DMS53 (cell line): ENCODE measurements at regions not wholly inside any gene's neighbourhood (a gene's known extent, or its start where the extent isn't known, plus 50 kb on each side); places are given as distances from the start of the nearest gene placed in this dataset.

ENCODE experiments used
- DNase-seq: peaks from one replicate; lab custom pipeline; 2025; lab: John Stamatoyannopoulos, UW

DNA sequence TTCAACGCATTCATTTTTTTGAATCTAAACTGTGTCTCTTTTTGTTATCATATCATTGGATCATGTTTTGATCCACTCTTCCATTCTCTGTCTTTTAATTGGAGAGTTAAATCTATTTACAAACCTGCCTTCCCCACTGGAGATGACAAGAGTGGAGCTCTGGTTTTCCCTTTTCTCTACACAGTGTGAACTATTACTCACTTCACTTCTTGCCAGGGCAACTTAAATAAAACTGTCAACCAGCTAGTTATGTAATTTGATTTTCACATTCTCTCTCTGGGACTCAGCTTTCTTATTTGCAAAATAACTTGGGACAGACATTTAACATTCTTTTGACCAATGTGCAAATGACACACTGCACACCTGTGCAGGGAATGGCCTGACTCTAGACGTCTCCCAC lies 230.8 kb upstream of the CST7 start:
- DNase-seq = no peak

DNA sequence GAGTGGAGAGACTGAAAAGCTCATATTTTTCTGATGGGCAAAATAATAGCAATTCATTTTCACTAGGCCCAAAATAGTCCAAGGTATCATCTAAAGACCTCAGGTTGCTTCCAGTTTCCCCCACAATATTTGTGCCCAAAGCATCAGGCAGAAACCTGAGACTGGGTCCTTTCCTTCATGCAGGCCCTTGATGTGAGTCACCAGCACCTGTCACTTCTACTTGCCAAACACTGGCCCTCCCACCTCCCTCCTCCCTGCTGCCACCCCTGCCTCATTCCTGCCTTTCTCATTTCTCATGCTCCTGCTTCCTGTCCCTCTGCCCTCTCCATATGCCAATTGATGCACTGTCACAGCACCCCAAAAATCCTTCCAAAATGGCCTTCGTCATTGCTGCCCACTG lies 230.4 kb upstream of the CST7 start:
- DNase-seq = peak; percentile 51

GRCh38 chr20:24720957-24721356 lies 228.1 kb upstream of the CST7 start:
- DNase-seq = no peak

DNA sequence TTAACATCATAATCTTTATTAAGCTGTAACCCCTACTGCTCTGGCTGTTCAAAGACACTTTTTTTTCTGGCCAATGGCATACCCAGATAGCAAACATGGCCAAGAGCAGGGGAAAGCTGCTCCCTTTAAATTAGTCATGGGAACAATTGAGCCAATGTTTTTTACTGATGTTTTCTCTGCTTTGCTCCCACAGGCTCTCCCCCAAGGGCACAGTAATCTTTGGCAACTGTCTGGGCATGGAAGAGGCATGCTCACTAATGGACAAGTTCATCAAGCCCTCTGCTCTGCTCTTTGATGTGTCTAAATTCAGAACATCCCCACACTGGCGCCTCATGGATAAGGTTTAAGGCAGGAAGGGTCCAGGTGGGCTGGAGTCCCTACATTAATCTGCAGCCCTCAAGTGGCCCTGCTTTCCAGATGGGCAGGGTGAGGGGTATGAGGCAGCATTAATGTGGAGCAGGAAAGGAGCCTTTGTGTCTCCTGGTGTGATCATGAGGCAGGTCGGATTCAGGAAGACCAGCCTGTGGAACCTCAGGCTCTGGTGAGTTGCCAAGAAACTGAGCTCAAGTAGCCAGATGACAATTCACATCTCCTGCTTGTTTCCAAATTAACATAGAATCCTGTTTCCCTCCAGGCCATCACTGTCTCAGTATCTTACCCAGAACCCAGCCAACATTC lies 227.0 kb upstream of the CST7 start:
- DNase-seq = no peak

GRCh38 chr20:24722586-24722985 lies 226.5 kb upstream of the CST7 start:
- DNase-seq = no peak

- DNase-seq = no peak
Observed at GRCh38 chr20:24723186-24723585, 225.9 kb upstream of the CST7 start.

DNA sequence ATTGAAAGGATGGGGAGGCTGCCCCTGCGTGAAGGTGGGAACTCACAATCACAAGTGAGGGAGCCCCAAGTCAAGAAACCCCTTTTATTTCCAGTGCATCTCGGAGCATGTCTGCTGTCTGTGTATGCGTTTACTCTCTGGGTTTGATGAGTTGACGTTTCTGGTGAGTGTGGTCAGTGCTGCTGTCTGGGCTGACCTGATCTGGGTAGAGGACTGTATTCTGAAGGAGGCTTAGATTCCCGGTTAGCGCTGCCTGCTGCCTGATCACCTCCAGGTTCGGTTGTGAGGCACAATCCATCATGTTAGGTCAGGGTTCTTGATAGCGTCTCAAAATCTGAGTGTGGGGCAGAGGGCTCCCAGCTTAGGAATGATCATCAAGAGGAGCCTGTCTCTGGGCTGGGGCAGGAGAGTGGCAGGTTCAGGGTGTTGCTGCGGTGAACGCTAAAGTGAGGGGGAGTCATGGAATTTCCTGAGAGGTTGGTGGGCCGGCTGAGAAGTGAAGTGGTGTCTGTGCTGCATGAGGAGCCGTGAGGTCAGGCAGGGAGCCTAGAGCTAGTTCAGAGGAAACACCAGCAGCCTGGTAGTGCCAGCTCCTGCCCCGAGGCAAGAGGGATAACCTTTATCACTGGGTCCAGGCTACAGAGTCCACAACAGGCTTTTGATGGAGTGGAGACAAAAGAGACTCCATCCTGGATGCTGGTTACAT lies 225.3 kb upstream of the CST7 start:
- DNase-seq = no peak

DNA sequence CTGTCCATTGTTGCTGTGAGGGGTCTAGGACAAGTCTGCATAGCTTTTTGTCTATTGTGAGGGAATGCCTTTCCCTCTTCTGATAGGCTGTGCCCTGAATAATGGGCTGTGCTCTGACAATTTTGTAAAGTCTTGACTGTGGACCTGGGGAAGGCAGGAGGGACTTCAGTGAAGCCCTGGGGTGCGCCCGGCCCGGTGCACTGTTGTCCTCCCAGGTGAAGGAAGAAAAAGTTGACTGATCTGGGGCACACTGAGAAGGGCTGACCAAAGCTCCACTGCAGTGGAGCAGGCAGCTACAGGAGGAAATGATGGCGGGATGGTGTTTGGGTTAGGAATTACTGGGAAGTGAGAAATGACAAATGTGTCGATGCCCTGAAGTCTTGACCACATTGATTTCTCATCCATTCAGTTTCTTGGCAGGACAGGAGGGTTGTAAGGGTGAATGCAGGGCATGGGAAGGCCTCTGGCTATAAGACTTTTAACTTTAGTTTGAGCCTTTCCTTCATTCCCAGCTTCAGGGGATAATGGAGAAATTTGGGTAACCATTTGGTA lies 224.0 kb upstream of the CST7 start:
- DNase-seq = no peak

DNA sequence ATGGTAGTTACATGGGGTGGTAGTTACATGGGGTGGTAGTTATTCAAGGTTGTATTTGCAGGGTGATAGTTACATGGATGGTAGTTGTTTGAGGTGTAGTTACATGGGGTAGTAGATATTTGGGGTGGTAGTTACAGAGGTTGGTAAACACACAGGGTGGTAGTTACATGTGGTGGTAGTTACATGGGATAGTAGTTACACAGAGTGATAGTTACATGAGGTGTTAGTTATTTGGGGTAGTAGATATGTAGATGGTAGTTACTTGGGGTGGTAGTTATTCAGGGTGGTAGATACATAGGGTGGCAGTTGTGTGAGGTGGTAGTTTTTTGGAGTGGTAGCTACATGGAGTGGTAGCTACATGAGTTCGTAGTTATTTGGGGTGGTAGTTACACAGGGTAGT lies 221.3 kb upstream of the CST7 start:
- no peak for DNase-seq

DNA sequence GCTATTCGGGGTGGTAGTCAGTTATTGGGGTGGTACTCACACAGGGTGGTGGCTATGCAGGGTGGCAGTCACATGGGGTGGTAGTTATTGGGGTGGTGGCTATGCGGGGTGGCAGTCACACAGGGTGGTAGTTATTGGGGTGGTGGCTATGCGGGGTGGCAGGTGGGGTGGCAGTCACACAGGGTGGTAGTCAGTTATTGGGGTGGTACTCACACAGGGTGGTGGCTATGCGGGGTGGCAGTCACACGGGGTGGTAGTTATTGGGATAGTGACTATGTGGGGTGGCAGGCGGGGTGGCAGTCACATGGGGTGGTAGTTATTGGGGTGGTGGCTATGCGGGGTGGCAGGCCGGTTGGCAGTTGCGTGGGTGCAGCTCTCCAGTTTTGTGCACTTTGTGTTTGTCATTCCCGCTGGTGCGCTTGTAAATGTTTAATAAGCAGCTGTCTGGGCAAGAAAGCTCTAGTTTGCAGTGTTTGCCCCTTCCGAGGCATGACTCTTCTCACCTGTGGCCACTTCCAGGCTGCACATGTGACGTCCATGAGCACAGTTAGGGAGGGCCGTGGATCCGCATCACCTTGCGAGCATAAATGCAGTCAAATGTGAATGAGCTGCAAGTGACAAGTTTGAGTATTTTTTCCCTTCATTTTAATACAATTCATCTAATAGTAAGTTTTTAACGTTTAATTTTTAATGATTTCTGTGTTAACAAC lies 219.0 kb upstream of the CST7 start:
- DNase-seq = no peak

GRCh38 chr20:24730750-24731149 lies 218.3 kb upstream of the CST7 start:
- DNase-seq = no peak

DNA sequence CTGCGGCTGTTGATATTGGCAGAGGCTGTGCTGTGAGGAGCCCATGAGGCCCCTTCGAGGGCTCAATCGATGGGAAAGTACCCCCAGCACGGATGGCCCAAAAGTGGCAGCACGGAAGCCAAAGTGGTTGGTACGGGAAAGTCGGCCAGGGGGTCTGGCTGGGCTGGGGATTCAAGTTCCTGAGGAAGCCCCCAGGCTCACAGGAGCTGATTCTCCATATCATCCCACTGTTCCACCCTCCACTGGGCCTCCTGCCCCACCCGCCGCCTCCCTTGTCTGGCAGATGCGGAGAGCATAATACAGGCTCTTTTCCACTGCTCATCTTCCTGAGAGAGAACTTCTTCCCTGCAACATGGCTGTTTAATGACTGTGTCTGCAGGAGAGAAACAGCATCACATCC lies 217.8 kb upstream of the CST7 start:
- DNase-seq = no peak

GRCh38 chr20:24732076-24732475 lies 217.0 kb upstream of the CST7 start:
- no peak for DNase-seq

- no peak for DNase-seq
Observed at GRCh38 chr20:24732599-24732998, 216.5 kb upstream of the CST7 start.

DNA sequence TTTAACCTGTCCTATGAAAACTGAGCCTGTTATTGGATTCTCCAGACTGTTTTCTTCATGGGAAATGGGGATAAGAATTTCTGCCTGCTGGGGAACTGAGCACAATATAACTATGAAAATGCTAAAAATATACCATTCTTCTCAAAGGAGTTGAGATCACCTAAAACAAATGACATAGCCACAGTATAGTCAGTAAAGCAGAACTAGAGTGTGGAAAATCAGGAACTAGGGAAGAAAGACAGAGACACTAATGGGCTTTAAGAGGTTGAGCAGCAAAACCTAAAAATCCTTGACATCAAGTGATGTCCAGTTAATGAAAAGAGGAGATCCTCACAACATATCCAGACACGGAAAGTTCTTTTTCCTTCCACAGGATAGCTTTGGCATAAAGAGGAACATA lies 215.7 kb upstream of the CST7 start:
- DNase-seq = no peak

DNA sequence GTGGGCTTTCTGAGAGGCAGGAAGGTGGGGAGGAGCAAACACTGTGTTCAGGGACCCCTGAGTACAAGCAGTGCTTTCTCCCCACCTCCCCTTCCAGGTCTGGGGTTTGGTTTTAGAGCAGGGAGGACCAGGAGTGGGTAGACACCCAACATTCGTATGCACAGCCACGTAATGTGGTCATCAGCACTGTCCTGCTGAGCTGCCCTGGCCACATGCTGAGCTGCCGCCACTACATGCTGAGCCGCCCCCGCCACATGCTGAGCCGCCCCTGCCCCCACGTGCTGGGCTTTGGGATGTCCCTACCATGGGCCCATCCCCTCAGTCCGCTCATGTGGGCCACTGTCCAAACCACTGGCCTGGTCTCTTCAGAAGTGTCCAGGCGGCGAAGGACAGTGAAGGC lies 214.9 kb upstream of the CST7 start:
- no peak for DNase-seq

- DNase-seq = no peak
Observed at GRCh38 chr20:24735263-24735662, 213.8 kb upstream of the CST7 start.

GRCh38 chr20:24736131-24736843 lies 212.8 kb upstream of the CST7 start:
- no peak for DNase-seq

DNA sequence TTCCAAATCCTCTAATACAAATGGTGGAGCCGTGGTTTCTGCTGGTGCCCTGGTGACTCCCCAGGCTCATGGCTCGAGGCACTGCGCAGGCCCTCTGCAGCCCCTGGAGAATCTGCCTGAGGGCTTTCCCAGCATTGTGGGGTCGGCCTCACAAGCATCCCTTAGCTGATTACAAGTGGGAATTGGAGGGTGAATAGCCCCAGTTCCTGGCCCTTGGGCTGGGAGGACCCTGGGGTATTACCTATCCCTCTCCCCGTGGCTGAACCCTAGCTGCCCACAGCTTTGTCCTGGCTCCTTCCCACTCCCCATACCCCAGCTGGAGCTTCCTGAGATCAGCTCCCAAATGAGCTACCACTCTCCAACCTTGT lies 212.2 kb upstream of the CST7 start:
- DNase-seq = no peak

GRCh38 chr20:24737212-24737850 lies 211.7 kb upstream of the CST7 start:
- no peak for DNase-seq

DNA sequence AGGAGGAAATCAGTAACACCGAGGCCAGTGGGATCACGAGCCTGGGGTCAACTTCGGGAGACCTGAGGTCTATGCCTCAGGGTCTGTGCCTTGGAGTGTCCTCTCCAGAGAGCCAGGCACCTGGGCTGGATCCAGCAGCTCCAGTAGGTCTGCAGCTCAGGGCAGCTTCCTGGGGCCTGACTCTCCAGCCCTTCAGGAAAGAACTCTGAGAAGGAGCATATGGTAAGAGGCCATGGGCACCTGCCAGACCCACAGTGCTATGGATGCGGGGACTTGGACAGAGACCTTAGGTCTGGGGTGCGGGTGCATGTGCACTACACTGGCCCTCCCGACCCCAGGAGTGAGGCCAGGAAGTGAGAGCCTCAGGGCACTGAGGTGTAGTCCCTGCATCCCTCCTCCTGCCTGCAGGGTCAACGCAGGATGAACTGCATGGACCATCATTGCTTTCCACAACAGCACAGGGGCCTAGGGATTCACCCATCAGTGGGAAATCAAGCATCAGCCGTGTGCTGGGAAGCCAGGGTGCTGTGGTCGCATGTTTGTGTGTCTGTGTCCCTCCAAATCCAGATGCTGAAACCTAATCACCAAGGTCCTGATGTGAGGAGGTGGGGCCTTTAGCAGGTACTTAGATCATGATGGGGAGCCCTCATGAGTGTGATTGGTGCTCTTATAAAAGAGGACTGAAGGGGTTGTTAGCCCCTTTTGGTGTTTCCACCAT lies 210.9 kb upstream of the CST7 start:
- no peak for DNase-seq
